ENCODE measurements at regions not wholly inside any gene's neighbourhood (a gene's known extent, or its start where the extent isn't known, plus 50 kb on each side); places are given as distances from the start of the nearest gene placed in this dataset.

- no peak for TF ChIP-seq POLR2A (IDR thresholded peaks at IDR 0.05; ENCODE audit: low read depth, low read length)
- DNase-seq (ENCODE audit: insufficient read length, low spot score) = no peak
- FAIRE-seq = no peak
Observed at GRCh38 chr9:79806086-79806485, 234.3 kb downstream of the TLE4 start.

GRCh38 chr9:79801459-79801858 lies 229.7 kb downstream of the TLE4 start:
- no peak for TF ChIP-seq POLR2A (IDR thresholded peaks at IDR 0.05; ENCODE audit: low read depth, low read length)
- no peak for DNase-seq (ENCODE audit: insufficient read length, low spot score)
- no peak for FAIRE-seq

GRCh38 chr9:79800578-79800977 lies 228.8 kb downstream of the TLE4 start:
- no peak for DNase-seq (ENCODE audit: insufficient read length, low spot score)
- no peak for TF ChIP-seq POLR2A (IDR thresholded peaks at IDR 0.05; ENCODE audit: low read depth, low read length)
- no peak for FAIRE-seq

- FAIRE-seq (peak; percentile 65), DNase-seq (ENCODE audit: insufficient read length, low spot score) (no peak)
- no peak for TF ChIP-seq POLR2A (IDR thresholded peaks at IDR 0.05; ENCODE audit: low read depth, low read length)
Observed at GRCh38 chr9:79799691-79800335, 228.0 kb downstream of the TLE4 start.

GRCh38 chr9:79798450-79798849 lies 226.7 kb downstream of the TLE4 start:
- FAIRE-seq (peak; percentile 82), DNase-seq (ENCODE audit: insufficient read length, low spot score) (no peak)
- TF ChIP-seq POLR2A (IDR thresholded peaks at IDR 0.05; ENCODE audit: low read depth, low read length) = no peak

- no peak for TF ChIP-seq POLR2A (IDR thresholded peaks at IDR 0.05; ENCODE audit: low read depth, low read length)
- DNase-seq (ENCODE audit: insufficient read length, low spot score) = no peak
- FAIRE-seq = no peak
Observed at GRCh38 chr9:79796411-79796810, 224.6 kb downstream of the TLE4 start.

- peak; percentile 80 for FAIRE-seq
- TF ChIP-seq POLR2A (IDR thresholded peaks at IDR 0.05; ENCODE audit: low read depth, low read length) = no peak
- no peak for DNase-seq (ENCODE audit: insufficient read length, low spot score)
Observed at GRCh38 chr9:79788662-79789061, 216.9 kb downstream of the TLE4 start.

GRCh38 chr9:79781263-79781662 lies 209.5 kb downstream of the TLE4 start:
- TF ChIP-seq POLR2A (IDR thresholded peaks at IDR 0.05; ENCODE audit: low read depth, low read length) = no peak
- DNase-seq (ENCODE audit: insufficient read length, low spot score) (no peak), FAIRE-seq (peak; percentile 23)

- no peak for DNase-seq (ENCODE audit: insufficient read length, low spot score)
- TF ChIP-seq POLR2A (IDR thresholded peaks at IDR 0.05; ENCODE audit: low read depth, low read length) = no peak
- FAIRE-seq = no peak
Observed at GRCh38 chr9:79780559-79780958, 208.8 kb downstream of the TLE4 start.

- DNase-seq (ENCODE audit: insufficient read length, low spot score) (no peak), FAIRE-seq (no peak)
- TF ChIP-seq POLR2A (IDR thresholded peaks at IDR 0.05; ENCODE audit: low read depth, low read length) = no peak
Observed at GRCh38 chr9:79779901-79780300, 208.1 kb downstream of the TLE4 start.

GRCh38 chr9:79778581-79778980 lies 206.8 kb downstream of the TLE4 start:
- DNase-seq (ENCODE audit: insufficient read length, low spot score) (no peak), FAIRE-seq (no peak)
- no peak for TF ChIP-seq POLR2A (IDR thresholded peaks at IDR 0.05; ENCODE audit: low read depth, low read length)

GRCh38 chr9:79776581-79776980 lies 204.8 kb downstream of the TLE4 start:
- TF ChIP-seq POLR2A (IDR thresholded peaks at IDR 0.05; ENCODE audit: low read depth, low read length) = no peak
- DNase-seq (ENCODE audit: insufficient read length, low spot score) = no peak
- FAIRE-seq = no peak

Data from H54 (cell line).